Right lobe of liver (tissue), 6 donors: ENCODE measurements at regions not wholly inside any gene's neighbourhood (a gene's known extent, or its start where the extent isn't known, plus 50 kb on each side); places are given as distances from the start of the nearest gene placed in this dataset.

Experiments
- ATAC-seq, 4 donors: fragments of 200-7000 bp; cut with Tn5 transposase; one replicate each; pipeline ENCODE4 v1.9.1; 2020; ENCODE audit warnings: mild to moderate bottlenecking in 4 of 4, moderate library complexity in 4 of 4
- DNase-seq, 3 donors: peaks; one replicate each; pipeline ENCODE4 v3.0.0-alpha.2; 2020
- H3K27ac ChIP-seq, 3 donors: fragments of 200-600 bp; one replicate each; pipeline ENCODE4 v1.8.0; 2022
- H3K27me3 ChIP-seq, 2 donors: fragments of 200-600 bp; one replicate each; pipeline ENCODE4 v1.8.0; 2022
- H3K36me3 ChIP-seq, 4 donors: fragments of 200-600 bp; sonication (generic) in 1 of 4; one replicate each; pipeline versions ENCODE4 v1.5.1 to v1.8.0; 2017 to 2022; ENCODE audit warnings: control low read depth in 1 of 4
- H3K4me1 ChIP-seq, 4 donors: fragments of 200-600 bp; sonication (generic) in 1 of 4; one replicate each; pipeline versions ENCODE4 v1.5.1 to v1.8.0; 2017 to 2022; ENCODE audit warnings: control low read depth in 1 of 4
- H3K4me3 ChIP-seq, 3 donors: fragments of 200-600 bp; one replicate each; pipeline ENCODE4 v1.8.0; 2022
- H3K9me3 ChIP-seq, 4 donors: fragments of 200-600 bp; sonication (generic) in 1 of 4; one replicate each; pipeline versions ENCODE4 v1.5.1 to v1.8.0; 2017 to 2022; ENCODE audit warnings: control low read depth in 1 of 4
- POLR2A ChIP-seq: fragments of 450-650 bp; IDR thresholded peaks from one replicate; pipeline ENCODE4 v1.6.1; 2017; ENCODE audit warnings: antibody characterized with exemption, mild to moderate bottlenecking
- WGBS: methylation state at CpG from one replicate; pipeline ENCODE4 v1.1.6; 2018; ENCODE audit warnings: low coverage, low lambda C conversion rate; ENCODE audit not compliant: insufficient coverage; ENCODE audit errors: missing lambda C conversion rate; 5-methylcytosine and 5-hydroxymethylcytosine counted together
- intact Hi-C, 2 donors: fragments of 100-400 bp; cut with DNase I; formaldehyde crosslinking; loops; one replicate each; pipeline versions ENCODE4 v1.11.2 to v1.14.1; 2022
- TF ChIP-seq, protein P1 (sequence below), 4 donors: fragments of 200-600 bp in 3 of 4; fragments of 450-650 bp in 1 of 4; IDR thresholded peaks; one replicate each; pipeline versions ENCODE4 v1.5.1 to v1.8.0; 2016 to 2022; ENCODE audit warnings: antibody characterized with exemption in 4 of 4, mild to moderate bottlenecking in 2 of 4
- donor health status: DM: no; HTN: yes; CAD: no.
- donor health status: DM: no; HTN: no; CAD: no.
- donor health status: DM: no; HTN: no; CAD: no.
- donor health status: DM: no; HTN: yes; CAD: no.
- donor health status: DM: no; HTN: yes; CAD: no.

GRCh38 chr6:85124472-85125354 lies 325.2 kb upstream of the NT5E start:
- DNase-seq, result no peak
- WGBS, result 50% methylated on average over 1 of the region's 1 CpG
- no peak for ATAC-seq
- Histone ChIP-seq H3K27ac (no peak overlapping the region), H3K4me1 (no peaks in the 10 kb centered on the region), H3K27me3 (no peaks in the 10 kb centered on the region), H3K36me3 (no peaks in the 10 kb centered on the region), H3K4me3 (no peak overlapping the region), H3K9me3 (no peaks in the 10 kb centered on the region)
- TF ChIP-seq POLR2A, result no peak
- TF ChIP-seq, protein P1, sequence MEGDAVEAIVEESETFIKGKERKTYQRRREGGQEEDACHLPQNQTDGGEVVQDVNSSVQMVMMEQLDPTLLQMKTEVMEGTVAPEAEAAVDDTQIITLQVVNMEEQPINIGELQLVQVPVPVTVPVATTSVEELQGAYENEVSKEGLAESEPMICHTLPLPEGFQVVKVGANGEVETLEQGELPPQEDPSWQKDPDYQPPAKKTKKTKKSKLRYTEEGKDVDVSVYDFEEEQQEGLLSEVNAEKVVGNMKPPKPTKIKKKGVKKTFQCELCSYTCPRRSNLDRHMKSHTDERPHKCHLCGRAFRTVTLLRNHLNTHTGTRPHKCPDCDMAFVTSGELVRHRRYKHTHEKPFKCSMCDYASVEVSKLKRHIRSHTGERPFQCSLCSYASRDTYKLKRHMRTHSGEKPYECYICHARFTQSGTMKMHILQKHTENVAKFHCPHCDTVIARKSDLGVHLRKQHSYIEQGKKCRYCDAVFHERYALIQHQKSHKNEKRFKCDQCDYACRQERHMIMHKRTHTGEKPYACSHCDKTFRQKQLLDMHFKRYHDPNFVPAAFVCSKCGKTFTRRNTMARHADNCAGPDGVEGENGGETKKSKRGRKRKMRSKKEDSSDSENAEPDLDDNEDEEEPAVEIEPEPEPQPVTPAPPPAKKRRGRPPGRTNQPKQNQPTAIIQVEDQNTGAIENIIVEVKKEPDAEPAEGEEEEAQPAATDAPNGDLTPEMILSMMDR (IDR thresholded peaks at IDR 0.05), result no peak
- intact Hi-C loops, result no loop called here

- WGBS, result 25% methylated on average over 1 of the region's 1 CpG
- Histone ChIP-seq H3K27me3 (no peaks in the 10 kb centered on the region), H3K27ac (no peak overlapping the region), H3K4me3 (no peak overlapping the region), H3K4me1 (no peaks in the 10 kb centered on the region), H3K9me3 (no peaks in the 10 kb centered on the region), H3K36me3 (no peaks in the 10 kb centered on the region)
- intact Hi-C loops, result no loop called here
- DNase-seq, result no peak
- ATAC-seq, result no peak
- TF ChIP-seq, protein P1 (IDR thresholded peaks at IDR 0.05), result no peak
- no peak for TF ChIP-seq POLR2A
Measured at GRCh38 chr6:85121158-85121557, 328.7 kb upstream of the NT5E start.

DNA sequence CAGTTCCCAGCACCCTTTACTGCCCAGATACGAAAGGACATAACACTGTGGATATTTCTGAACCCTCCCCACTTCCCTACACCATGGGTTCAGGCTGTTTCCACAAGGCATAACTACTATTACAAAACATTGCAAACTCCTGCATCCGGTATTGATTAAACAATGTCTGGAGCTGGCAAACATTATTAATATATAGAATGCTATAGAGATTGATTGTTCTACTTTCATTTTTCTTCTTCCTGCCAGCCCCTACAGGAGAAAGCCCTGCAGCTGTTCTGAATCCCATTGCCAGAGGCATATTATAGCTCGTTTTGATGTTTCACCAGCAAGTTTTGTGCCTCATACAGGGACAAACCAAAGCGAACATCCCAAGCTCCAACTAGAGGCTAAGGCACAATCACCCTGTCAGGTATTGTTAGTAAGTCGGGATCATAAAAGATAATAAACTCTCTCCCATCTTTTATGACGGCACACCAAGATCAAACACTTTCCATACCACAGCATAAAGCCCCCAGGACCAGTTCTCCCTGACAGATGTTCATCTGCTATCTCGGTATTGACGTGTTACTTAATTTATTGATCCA lies 331.1 kb upstream of the NT5E start:
- no peak overlapping the region for H3K27ac ChIP-seq
- H3K27me3 ChIP-seq, result no peaks in the 10 kb centered on the region
- H3K9me3 ChIP-seq, result no peaks in the 10 kb centered on the region
- no peaks in the 10 kb centered on the region for H3K36me3 ChIP-seq
- no peak for TF ChIP-seq POLR2A
- TF ChIP-seq, protein P1 (IDR thresholded peaks at IDR 0.05), result no peak
- DNase-seq, result no peak
- WGBS, result 53% methylated on average over 8 of the region's 8 CpGs
- no peak overlapping the region for H3K4me3 ChIP-seq
- intact Hi-C loops, result no loop called here
- H3K4me1 ChIP-seq, result no peaks in the 10 kb centered on the region
- no peak for ATAC-seq

DNA sequence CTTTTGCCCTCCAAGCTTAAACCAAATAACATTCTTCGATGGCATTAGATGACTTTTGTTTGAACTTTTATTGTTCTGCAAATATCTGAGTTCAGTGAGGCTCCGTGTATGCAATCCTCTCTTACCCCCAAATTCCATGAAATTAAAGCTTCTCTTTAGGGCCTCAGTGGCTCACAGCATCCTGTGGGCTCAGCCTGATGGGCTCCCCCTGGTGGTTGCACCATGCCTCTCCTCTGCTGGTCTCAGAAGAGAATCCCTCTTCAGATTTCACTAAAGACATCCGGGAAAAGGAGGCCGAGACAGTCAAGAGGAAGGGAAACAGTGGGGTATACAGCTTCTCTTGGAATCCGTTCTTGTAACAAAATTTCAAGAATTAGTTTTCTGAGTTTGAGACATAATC lies 331.6 kb upstream of the NT5E start:
- H3K36me3 ChIP-seq, result no peaks in the 10 kb centered on the region
- DNase-seq, result no peak
- no peak overlapping the region for H3K4me3 ChIP-seq
- TF ChIP-seq, protein P1 (IDR thresholded peaks at IDR 0.05), result no peak
- TF ChIP-seq POLR2A, result no peak
- no peaks in the 10 kb centered on the region for H3K4me1 ChIP-seq
- no peaks in the 10 kb centered on the region for H3K27me3 ChIP-seq
- WGBS, result 56% methylated on average over 4 of the region's 5 CpGs
- intact Hi-C loops, result no loop called here
- no peak for ATAC-seq
- H3K27ac ChIP-seq, result no peak overlapping the region
- H3K9me3 ChIP-seq, result no peaks in the 10 kb centered on the region
